ENCODE measurements at regions not wholly inside any gene's neighbourhood (a gene's known extent, or its start where the extent isn't known, plus 50 kb on each side); places are given as distances from the start of the nearest gene placed in this dataset.
A peak's percentile ranks its signal among the peaks of the same experiment; 100 is the strongest.

DNA sequence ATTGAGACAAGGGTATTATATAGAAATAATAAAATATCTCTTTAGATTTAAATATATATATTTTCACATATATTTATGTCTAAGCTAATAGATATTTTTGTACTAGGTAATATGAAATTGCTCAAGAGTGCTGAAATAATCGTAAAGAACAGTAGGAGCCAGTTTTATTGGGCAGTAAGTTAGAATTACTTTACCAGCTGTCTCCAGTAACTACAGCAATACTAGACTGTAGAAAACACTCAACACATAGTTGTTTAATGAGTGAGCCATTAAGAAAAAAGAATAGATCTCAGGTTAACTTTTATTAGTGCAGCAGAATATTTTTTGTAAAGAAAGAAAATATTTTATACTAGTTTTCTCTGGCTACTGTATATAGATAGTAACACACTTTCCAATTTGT is 715.2 kb downstream of the TRIML1 start:
- DNase-seq = peak; percentile 16

DNA sequence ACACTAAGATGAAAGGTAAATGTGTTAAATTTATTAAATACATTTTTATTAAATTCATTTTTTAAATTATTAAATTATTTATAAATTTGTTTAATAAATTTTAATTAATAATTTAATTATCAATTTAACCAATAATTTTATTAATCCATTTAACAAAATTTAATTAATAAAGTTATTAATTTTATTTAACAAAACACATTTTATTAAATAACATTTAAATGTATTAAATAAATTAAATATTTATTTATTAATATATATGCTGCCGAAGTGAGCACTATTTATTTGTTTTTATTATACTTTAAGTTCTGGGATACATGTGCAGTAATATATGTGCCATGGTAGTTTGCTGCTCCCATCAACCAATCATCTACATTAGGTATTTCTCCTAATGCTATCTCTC is 719.5 kb downstream of the TRIML1 start:
- DNase-seq = no peak

DNA sequence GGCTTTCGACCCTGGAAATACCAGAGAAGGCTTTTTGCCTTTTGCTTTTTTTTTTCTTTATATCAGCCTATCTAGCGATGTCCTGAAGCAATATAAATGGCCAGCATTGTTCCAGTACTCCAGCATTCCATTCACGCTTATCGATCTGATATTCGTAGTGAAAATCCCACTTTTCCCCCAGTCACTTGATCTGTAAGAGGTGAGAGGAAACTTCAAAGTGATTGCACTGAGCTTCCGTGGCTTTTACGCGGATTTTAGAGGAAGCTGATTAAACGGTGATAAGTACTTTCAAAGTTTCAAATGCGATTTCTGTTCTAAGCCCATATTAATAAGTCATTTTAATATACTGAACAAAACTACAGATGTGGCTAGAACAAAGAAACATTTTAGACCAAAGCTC is 725.5 kb downstream of the TRIML1 start:
- DNase-seq = no peak

DNA sequence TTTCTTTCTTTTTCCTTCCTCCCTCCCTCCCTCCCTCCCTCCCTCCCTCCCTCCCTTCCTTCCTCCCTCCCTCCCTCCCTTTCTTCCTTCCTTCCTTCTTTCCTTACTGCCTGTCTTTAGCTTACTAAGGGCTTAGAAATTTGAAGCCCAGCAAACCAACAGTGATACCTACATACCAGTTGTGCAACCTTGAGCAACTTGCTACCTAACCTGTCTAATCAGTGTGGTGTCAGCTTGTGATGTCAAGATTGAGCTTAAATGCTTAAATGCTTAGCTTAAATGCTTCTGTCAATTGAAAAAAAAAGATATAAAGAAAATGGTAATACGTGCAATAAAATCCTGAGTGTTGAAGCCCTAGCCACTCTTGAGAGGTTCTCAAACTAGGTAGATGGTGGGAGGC is 728.6 kb downstream of the TRIML1 start:
- no peak for DNase-seq

DNA sequence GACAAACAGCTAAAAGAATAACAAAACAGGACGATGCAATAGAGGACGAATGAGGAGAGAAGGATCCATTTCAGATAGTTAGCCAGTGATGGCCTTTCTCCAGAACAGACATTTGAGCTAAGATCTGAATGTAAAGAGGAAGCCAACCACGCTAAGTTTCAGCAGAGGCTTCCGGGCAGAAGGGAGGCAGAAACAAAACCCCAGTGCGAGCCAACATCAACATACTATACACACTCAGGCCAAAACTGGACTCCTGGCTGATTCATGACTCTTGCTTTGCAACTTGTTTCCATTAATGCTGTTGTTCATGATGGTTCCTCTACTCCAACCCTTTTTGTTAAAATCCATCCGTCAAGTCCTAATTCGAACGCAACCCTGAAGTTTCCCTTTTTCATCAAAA is 730.3 kb downstream of the TRIML1 start:
- DNase-seq = no peak

DNA sequence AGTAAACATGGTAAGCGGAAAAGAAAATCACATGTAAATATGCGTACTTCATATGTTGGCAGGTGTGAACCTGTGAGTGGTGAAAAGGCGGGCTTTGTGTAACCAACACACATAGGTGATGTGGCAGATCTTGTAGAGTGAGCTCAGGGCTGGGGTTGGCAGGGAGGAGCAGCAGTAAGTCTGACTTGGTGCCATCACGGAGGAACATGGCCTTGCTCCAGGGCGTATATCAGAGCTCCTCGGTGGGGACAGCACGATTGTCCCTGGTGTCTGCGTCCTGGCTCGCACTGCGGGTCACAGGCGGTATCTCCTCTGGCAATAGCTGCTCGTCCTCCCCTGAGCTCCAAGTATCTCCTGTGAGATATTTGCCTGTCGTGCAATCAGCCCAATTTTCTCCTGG is 733.6 kb downstream of the TRIML1 start:
- DNase-seq = no peak

DNA sequence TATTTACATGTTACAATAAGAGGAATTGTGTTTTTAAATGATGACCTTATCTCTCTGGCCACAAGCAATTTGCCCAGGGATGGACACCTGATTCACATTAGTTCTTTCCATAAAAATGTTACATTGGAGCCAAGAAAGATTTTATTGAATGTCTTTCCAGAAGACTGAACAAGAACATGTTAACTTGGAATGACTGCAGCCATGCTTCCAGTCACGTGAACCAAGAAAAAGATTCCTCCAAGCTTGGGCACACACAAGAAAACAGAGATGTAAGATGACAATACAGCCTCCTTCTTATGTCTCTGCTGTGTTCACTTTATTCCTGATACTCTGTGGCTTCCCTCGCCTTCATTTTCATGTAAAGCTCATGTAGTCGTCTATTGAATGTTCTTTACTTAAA is 737.6 kb downstream of the TRIML1 start:
- no peak for DNase-seq

DNA sequence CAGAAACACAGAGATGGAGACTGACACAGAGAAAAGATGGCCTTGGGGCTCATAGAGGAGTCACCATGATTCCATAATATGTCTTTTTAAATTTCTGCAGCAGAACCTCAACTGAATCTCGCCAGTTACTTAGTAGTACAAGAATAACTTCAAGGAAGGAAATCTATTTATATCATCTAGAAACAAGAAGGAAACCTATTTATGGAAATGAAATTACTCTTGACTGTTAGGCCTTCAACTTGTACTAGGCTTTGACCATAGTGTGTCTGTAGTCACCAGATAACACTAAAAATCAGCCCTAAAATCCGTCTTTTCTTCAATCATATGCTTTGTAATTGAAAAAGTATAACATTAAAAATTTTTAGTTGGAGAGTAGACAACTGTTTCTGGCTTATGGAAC is 740.4 kb downstream of the TRIML1 start:
- DNase-seq = no peak

DNA sequence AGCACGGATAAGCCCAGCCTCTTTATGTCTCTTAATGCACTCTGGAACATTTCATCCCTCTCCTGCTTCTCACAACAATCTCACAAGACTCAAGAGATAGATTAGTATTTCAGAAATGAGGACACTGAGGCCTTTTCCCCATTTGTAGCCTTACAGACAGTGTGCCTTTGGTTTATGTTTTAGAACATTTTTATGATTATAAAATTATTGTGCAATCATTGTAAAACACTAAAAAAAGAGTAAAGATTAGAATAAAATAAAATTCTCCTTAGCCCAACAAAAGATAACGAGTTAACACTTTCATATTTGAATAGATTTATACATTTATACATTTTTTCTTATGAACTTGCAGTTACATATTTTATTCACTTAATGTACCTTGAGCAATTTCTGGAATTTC is 748.7 kb downstream of the TRIML1 start:
- no peak for DNase-seq

DNA sequence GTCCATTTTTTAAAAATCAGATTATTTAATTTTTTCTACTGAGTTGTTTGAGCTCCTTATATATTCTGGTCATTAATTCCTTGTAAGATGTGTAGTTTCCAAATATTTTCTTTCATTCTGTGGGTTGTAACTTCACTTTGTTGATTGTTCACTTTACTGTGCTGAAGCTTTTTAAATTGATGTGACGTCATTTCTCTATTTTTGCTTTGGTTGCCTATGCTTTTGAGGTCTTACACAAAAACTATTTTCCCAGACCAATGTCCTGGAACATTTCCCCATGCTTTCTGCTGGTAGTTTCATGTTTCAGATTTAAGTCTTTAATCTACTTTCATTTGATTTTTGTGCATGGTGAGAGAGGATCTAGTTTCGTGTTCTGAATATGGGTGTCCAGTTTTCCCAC is 753.6 kb downstream of the TRIML1 start:
- DNase-seq = no peak

DNA sequence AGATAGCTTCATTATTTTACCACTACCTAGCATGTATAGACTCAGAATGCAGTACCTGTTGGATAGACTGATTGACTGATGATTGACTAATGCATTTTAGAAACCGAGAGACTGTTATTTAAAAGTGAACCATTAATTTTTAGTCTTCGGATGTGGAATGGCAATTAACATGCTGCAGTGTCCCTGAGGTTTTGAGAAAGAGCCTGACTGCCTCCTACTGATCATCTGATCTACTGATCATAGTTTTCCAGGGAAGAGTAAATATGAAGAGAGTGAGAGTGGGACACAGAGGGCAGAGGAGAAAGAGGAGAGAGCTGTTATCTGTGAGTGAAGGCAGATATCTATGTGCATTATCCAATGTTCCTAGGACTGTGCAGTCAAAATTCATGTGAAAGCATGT is 764.7 kb downstream of the TRIML1 start:
- no peak for DNase-seq

DNA sequence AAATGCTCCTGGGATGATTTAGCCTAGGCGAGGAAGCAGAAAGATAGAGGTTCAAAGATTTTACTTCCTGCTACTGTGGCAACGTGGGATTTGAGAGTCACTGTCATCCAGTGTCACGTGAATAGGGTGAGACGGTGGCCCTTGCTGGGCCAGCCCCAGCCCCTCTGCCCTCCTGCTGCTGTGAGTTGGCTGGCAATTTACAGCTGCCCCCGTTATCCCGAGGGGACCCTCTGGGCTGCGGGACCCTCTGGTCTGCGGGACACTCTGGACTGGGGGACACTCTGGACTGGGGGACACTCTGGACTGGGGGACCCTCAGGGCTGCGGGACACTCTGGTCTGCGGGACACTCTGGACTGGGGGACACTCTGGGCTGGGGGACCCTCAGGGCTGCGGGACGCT is 765.4 kb downstream of the TRIML1 start:
- DNase-seq = no peak

DNA sequence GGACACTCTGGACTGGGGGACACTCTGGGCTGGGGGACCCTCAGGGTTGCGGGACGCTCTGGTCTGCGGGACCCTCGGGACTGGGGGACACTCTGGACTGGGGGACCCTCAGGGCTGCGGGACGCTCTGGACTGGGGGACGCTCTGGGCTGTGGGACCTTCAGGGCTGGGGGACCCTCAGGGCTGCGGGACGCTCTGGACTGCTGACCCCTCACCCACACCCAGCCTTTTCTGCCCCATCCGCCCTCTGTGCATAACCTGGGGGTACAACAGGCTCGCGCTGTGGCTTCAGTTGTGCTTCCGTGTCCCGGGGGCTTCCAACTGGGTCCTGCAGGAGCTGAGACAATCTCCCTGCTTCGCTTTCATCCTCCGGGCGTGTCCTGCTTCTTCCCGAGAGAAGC is 766.0 kb downstream of the TRIML1 start:
- DNase-seq = no peak

DNA sequence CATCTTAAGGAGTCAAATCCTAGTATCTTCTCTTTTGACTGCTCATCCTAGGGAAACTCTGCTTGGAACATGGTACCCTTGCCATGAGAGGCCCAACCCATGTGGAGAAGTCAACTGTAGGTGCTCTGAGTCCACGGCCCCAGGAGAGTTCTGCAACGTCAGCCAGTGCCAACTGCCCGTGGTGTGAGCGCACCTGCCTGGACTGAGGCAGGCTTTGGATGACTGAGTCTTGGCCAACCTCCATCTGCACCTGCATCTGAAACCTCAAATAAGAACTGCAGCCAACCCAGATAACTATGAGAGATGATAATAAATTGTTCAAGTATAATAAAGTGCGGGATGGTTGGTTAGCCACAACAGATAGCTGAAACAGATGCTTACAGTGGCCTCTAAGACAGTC is 772.0 kb downstream of the TRIML1 start:
- no peak for DNase-seq

DNA sequence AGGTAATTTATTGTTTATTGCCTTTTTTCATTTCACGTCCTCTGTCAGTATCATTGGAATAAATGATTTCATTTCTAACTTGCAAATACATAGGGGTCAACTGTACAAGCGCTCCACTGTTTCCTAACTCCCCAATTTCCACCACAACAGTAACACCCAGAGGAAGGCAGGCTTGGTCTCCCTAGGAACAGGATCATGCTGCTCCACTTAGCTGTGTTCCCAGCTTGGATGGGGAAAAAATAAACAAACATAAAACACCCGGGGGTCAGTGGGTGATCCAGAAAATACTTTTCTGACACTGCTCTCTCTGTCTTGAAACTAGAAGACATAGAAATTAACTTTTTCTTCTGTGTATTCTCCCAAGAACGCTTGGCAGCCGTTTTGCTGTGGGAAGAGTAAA is 772.5 kb downstream of the TRIML1 start:
- no peak for DNase-seq

DNA sequence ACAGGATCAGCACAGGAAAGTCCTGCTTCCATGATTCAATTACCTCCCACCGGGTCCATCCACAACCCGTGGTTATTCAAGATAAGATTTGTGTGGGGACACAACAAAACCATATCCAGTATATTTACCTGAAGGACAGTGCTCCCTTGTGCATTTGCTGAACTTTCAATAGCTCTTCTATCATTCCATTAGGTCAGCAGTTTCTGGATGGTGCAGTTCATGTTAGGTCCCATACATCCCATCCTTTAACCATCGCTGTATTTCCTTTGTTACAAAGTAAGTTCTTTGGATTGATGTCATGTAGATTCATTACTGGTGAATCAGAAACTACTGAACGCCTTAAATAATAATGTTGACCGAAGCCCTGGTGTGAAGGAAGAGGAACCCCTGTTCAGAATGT is 775.9 kb downstream of the TRIML1 start:
- no peak for DNase-seq

DNA sequence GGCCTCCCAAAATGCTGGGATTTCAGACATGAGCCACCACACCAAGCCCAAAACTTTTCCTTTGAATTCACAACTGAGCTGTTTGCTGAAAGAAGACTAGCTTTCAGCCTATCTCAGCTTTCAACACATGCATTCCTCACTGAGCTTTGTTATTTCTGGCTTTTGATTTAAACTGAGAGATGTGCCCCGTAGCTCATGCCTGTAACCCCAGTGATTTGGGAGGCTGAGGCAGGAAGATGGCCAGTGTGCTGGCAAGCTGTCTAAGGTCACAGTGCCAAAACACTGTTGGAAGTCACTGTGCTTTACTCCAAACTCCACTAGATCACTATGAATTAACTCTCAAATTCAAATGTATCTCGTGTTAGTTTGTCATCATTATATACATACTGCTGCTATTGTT is 779.5 kb downstream of the TRIML1 start:
- DNase-seq = no peak

DNA sequence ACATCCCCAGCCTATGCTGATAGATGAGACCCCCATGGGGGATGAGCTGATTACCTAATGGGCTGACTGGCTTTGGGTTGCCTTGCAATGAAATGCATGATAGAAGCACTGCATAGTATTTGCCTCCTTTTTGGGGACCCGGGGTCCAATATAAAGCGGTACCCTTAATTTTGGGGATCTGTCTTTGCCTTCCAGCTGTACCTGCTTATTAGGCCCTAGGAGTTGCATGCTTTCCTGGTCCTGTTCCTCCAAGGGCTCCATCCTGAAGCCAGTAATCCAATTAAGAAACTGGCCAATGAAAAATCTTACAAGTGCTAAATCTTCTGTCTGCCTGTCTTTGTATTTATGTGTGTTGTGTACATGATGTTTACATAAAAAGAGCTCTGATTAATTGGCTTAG is 791.6 kb downstream of the TRIML1 start:
- DNase-seq = no peak

DNA sequence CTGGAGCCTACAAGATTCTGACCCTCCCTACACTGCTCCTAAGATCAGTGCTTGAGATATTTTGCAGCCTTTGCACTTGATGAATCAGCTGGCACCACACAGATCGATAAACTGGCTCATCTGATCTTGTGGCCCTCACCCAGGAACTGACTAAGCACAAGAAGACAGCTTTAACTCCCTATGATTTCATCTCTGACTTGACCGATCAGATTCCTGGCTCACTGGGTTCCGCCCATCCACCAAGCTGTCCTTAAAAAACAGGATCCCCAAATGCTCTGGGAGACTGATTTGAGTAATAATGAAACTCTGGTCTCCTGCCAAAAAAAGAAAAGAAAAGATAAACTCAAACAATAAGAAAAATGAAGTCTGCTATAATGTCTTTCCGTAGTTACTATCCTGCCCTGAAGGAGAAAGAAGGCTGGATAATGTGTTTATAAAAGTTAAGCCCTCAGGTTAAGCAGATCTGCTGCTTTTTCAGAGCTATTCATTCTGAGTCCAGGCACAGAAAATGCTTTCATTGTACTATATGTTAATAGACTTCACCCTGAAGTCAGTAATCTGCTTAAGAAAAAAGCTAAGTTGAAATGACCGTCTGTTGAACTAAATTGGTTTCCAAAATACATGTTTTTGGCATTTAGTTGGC is 795.2 kb downstream of the TRIML1 start:
- DNase-seq = peak; percentile 17

DNA sequence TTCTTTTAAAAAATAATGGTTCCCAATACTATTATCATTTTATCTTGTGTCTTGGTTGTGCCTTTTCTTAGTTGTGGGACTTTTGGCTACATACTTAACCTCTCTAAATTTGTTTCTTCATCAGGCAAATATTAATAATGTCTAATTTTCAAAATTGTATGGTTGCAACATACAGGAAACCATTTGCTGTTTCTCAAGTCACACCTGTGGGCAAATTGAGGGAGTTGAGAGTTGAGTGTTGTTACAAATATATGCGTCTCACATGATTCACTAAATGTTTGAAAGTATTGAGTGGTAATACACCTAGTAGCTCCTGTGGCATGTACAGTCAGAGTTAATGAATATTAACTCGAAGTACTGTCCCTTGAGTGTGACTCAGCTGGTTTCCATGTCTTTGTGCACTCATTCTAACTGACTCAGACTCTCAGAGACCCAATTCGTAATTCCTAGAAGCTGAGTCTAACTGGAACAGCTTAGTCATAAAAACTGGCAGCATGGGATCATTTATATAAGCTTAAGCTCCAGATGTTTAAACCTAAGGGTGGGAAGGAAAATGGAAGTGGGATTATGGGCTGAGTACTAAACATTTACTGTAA is 802.4 kb downstream of the TRIML1 start:
- peak; percentile 99 for DNase-seq

DNA sequence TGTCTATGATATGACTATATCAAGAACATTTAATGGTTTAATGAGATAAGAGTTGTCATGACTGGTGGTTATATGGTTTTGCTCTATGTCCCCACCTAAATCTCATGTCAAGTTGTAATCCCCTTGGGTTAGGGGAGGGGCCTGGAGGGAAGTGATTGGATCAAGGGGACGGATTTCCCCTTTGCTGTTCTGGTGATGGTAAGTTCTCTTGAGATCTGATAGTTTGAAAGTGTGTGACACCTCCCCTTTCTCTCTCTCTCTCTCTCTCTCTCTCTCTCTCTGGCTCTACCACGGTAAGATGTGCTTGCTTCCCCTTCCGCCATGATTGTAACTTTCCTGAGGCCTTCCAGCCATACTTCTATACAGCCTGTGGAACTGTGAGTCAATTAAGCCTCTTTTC is 803.4 kb downstream of the TRIML1 start:
- DNase-seq = no peak

DNA sequence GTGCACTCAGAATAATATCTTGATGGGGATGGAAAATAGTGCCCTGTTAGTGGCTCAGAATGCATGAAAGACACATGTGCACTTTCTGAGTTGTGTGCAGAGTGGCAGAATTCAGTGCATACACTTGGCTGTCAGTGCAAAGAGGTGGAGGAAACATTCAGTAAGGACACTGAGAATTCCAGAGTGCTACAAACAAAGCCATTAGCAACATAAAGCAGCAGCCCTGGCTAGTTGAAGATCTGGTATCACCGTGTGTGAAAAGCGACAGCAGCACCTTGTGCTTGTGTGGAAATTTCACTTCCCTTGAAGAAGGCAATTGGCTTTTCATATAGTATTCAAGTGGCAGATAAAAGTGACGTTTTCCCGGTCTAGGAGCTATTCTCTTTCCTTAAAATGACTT is 810.4 kb downstream of the TRIML1 start:
- DNase-seq = no peak

DNA sequence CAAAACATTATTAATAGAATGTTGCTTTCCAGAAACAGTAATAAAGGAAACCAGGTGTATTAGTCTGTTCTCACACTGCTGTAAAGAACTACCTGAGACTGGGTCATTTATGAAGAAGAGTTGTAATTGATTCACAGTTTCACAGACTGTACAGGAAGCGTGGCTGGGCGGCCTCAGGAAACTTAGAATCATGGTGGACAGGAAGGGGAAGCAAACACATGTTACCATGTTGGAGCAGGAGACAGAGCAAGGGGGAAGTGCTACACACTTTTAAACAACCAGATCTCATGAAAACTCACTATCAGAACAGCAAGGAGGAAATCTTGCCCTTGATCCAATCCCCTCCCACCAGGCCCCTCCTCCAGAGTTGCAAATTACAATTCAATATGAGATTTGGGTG is 815.8 kb downstream of the TRIML1 start:
- no peak for DNase-seq

DNA sequence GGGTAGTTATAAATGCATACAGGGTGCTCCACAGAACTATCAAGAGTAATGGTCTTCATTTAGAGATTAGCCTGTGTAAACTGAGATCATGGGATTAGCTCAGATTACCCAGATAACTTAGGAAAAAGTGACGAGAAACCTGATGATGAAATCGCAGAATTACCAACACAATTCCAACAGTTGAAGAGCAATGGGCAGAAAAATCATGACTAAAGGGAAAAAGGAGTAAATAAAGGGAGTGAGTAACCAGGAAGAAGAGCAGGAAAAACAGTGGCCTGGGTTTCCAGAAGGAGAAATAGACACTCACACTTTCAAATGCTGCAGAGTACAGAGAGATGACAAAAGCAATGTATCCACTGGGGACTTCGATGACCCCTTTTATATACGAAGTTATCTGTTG is 817.3 kb downstream of the TRIML1 start:
- no peak for DNase-seq

DNA sequence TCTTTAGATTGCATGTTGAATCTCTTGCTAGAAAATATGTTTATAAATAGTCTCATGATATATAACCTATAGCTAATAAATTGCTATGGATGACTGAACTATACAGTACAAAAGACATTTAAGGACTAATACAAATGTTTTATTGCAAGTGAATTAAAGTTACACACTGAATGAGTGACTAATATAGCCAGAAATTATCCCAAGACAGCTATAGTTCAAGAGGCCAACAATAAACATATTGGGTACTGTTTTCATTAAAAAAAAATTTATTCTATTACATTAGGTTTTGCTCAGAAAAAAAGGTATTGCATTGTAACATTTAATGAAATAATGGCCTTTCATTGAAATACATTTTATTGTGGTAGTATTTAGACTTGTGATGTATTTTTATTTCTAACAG is 819.1 kb downstream of the TRIML1 start:
- DNase-seq = no peak
